ENCODE measurements at regions not wholly inside any gene's neighbourhood (a gene's known extent, or its start where the extent isn't known, plus 50 kb on each side); places are given as distances from the start of the nearest gene placed in this dataset.

GRCh38 chr5:174189654-174190541 is 144.4 kb downstream of the NSG2 start:
- Histone ChIP-seq H3K9me3 (ENCODE audit: control insufficient read depth in 3 of 3, low read length in 3 of 3) (no peaks in the 10 kb centered on the region), H3K4me3 (ENCODE audit: low read length in 3 of 3) (no peak overlapping the region), H3K27me3 (ENCODE audit: control insufficient read depth in 3 of 3, insufficient read depth in 3 of 3, low read length in 3 of 3) (peaks cover 6 to 21% (median 17%) of the 10 kb centered on the region in 3 donors), H3K9ac (ENCODE audit: low read depth in 1 of 3, low read length in 3 of 3) (no peak overlapping the region), H3K36me3 (ENCODE audit: control insufficient read depth in 3 of 3, insufficient read depth in 3 of 3, low read length in 3 of 3) (no peaks in the 10 kb centered on the region), H3K27ac (ENCODE audit: low read depth, low read length) (no peak overlapping the region), H3K4me1 (ENCODE audit: control insufficient read depth in 3 of 3, insufficient read depth in 3 of 3, low read length in 3 of 3) (peaks cover 0 to 2% (median 0%) of the 10 kb centered on the region in 3 donors)

- Histone ChIP-seq H3K4me1 (ENCODE audit: control insufficient read depth in 3 of 3, insufficient read depth in 3 of 3, low read length in 3 of 3) (peaks cover 0 to 2% (median 0%) of the 10 kb centered on the region in 3 donors), H3K9me3 (ENCODE audit: control insufficient read depth in 3 of 3, low read length in 3 of 3) (no peaks in the 10 kb centered on the region), H3K9ac (ENCODE audit: low read depth in 1 of 3, low read length in 3 of 3) (no peak overlapping the region), H3K36me3 (ENCODE audit: control insufficient read depth in 3 of 3, insufficient read depth in 3 of 3, low read length in 3 of 3) (no peaks in the 10 kb centered on the region), H3K4me3 (ENCODE audit: low read length in 3 of 3) (no peak overlapping the region), H3K27me3 (ENCODE audit: control insufficient read depth in 3 of 3, insufficient read depth in 3 of 3, low read length in 3 of 3) (peaks cover 6 to 22% (median 17%) of the 10 kb centered on the region in 3 donors), H3K27ac (ENCODE audit: low read depth, low read length) (no peak overlapping the region)
Measured at GRCh38 chr5:174191076-174191475, 145.6 kb downstream of the NSG2 start.

- Histone ChIP-seq H3K4me1 (ENCODE audit: control insufficient read depth in 3 of 3, insufficient read depth in 3 of 3, low read length in 3 of 3) (peaks cover 0 to 2% (median 0%) of the 10 kb centered on the region in 3 donors), H3K4me3 (ENCODE audit: low read length in 3 of 3) (no peak overlapping the region), H3K36me3 (ENCODE audit: control insufficient read depth in 3 of 3, insufficient read depth in 3 of 3, low read length in 3 of 3) (no peaks in the 10 kb centered on the region), H3K27me3 (ENCODE audit: control insufficient read depth in 3 of 3, insufficient read depth in 3 of 3, low read length in 3 of 3) (peaks cover 6 to 20% (median 17%) of the 10 kb centered on the region in 3 donors), H3K9me3 (ENCODE audit: control insufficient read depth in 3 of 3, low read length in 3 of 3) (no peaks in the 10 kb centered on the region), H3K9ac (ENCODE audit: low read depth in 1 of 3, low read length in 3 of 3) (no peak overlapping the region), H3K27ac (ENCODE audit: low read depth, low read length) (no peak overlapping the region)
Measured at GRCh38 chr5:174191850-174192655, 146.5 kb downstream of the NSG2 start.

GRCh38 chr5:174192901-174193300 is 147.4 kb downstream of the NSG2 start:
- H3K27ac ChIP-seq (ENCODE audit: low read depth, low read length): no peak overlapping the region
- H3K4me3 ChIP-seq (ENCODE audit: low read length in 3 of 3): no peak overlapping the region
- no peaks in the 10 kb centered on the region for H3K9me3 ChIP-seq (ENCODE audit: control insufficient read depth in 3 of 3, low read length in 3 of 3)
- H3K27me3 ChIP-seq (ENCODE audit: control insufficient read depth in 3 of 3, insufficient read depth in 3 of 3, low read length in 3 of 3): peaks cover 6 to 20% (median 17%) of the 10 kb centered on the region in 3 donors
- peaks cover 0 to 2% (median 0%) of the 10 kb centered on the region in 3 donors for H3K4me1 ChIP-seq (ENCODE audit: control insufficient read depth in 3 of 3, insufficient read depth in 3 of 3, low read length in 3 of 3)
- H3K36me3 ChIP-seq (ENCODE audit: control insufficient read depth in 3 of 3, insufficient read depth in 3 of 3, low read length in 3 of 3): no peaks in the 10 kb centered on the region
- no peak overlapping the region for H3K9ac ChIP-seq (ENCODE audit: low read depth in 1 of 3, low read length in 3 of 3)

- no peaks in the 10 kb centered on the region for H3K4me1 ChIP-seq (ENCODE audit: control insufficient read depth in 3 of 3, insufficient read depth in 3 of 3, low read length in 3 of 3)
- no peaks in the 10 kb centered on the region for H3K36me3 ChIP-seq (ENCODE audit: control insufficient read depth in 3 of 3, insufficient read depth in 3 of 3, low read length in 3 of 3)
- H3K9ac ChIP-seq (ENCODE audit: low read depth in 1 of 3, low read length in 3 of 3): no peak overlapping the region
- H3K27me3 ChIP-seq (ENCODE audit: control insufficient read depth in 3 of 3, insufficient read depth in 3 of 3, low read length in 3 of 3): peaks cover 6 to 13% (median 10%) of the 10 kb centered on the region in 3 donors
- H3K27ac ChIP-seq (ENCODE audit: low read depth, low read length): no peak overlapping the region
- no peaks in the 10 kb centered on the region for H3K9me3 ChIP-seq (ENCODE audit: control insufficient read depth in 3 of 3, low read length in 3 of 3)
- no peak overlapping the region for H3K4me3 ChIP-seq (ENCODE audit: low read length in 3 of 3)
Measured at GRCh38 chr5:174195517-174195916, 150.0 kb downstream of the NSG2 start.

GRCh38 chr5:174197929-174198328 is 152.4 kb downstream of the NSG2 start:
- no peaks in the 10 kb centered on the region for H3K4me1 ChIP-seq (ENCODE audit: control insufficient read depth in 3 of 3, insufficient read depth in 3 of 3, low read length in 3 of 3)
- no peaks in the 10 kb centered on the region for H3K36me3 ChIP-seq (ENCODE audit: control insufficient read depth in 3 of 3, insufficient read depth in 3 of 3, low read length in 3 of 3)
- H3K4me3 ChIP-seq (ENCODE audit: low read length in 3 of 3): no peak overlapping the region
- H3K27ac ChIP-seq (ENCODE audit: low read depth, low read length): no peak overlapping the region
- H3K27me3 ChIP-seq (ENCODE audit: control insufficient read depth in 3 of 3, insufficient read depth in 3 of 3, low read length in 3 of 3): peaks cover under 1 to 3% (median 3%) of the 10 kb centered on the region in 3 donors
- no peak overlapping the region for H3K9ac ChIP-seq (ENCODE audit: low read depth in 1 of 3, low read length in 3 of 3)
- peaks cover 0 to 2% (median 0%) of the 10 kb centered on the region in 3 donors for H3K9me3 ChIP-seq (ENCODE audit: control insufficient read depth in 3 of 3, low read length in 3 of 3)

GRCh38 chr5:174198541-174198940 is 153.0 kb downstream of the NSG2 start:
- H3K36me3 ChIP-seq (ENCODE audit: control insufficient read depth in 3 of 3, insufficient read depth in 3 of 3, low read length in 3 of 3): no peaks in the 10 kb centered on the region
- peaks cover 0 to 2% (median 0%) of the 10 kb centered on the region in 3 donors for H3K9me3 ChIP-seq (ENCODE audit: control insufficient read depth in 3 of 3, low read length in 3 of 3)
- peaks cover 0 to 4% (median 3%) of the 10 kb centered on the region in 3 donors for H3K27me3 ChIP-seq (ENCODE audit: control insufficient read depth in 3 of 3, insufficient read depth in 3 of 3, low read length in 3 of 3)
- H3K9ac ChIP-seq (ENCODE audit: low read depth in 1 of 3, low read length in 3 of 3): no peak overlapping the region
- no peaks in the 10 kb centered on the region for H3K4me1 ChIP-seq (ENCODE audit: control insufficient read depth in 3 of 3, insufficient read depth in 3 of 3, low read length in 3 of 3)
- no peak overlapping the region for H3K4me3 ChIP-seq (ENCODE audit: low read length in 3 of 3)
- H3K27ac ChIP-seq (ENCODE audit: low read depth, low read length): no peak overlapping the region

GRCh38 chr5:174202996-174203395 is 157.5 kb downstream of the NSG2 start:
- Histone ChIP-seq H3K27me3 (ENCODE audit: control insufficient read depth in 3 of 3, insufficient read depth in 3 of 3, low read length in 3 of 3) (peaks cover 3 to 9% (median 4%) of the 10 kb centered on the region in 3 donors), H3K9me3 (ENCODE audit: control insufficient read depth in 3 of 3, low read length in 3 of 3) (peaks cover 0 to 2% (median 0%) of the 10 kb centered on the region in 3 donors), H3K27ac (ENCODE audit: low read depth, low read length) (no peak overlapping the region), H3K36me3 (ENCODE audit: control insufficient read depth in 3 of 3, insufficient read depth in 3 of 3, low read length in 3 of 3) (no peaks in the 10 kb centered on the region), H3K9ac (ENCODE audit: low read depth in 1 of 3, low read length in 3 of 3) (no peak overlapping the region), H3K4me3 (ENCODE audit: low read length in 3 of 3) (no peak overlapping the region), H3K4me1 (ENCODE audit: control insufficient read depth in 3 of 3, insufficient read depth in 3 of 3, low read length in 3 of 3) (no peaks in the 10 kb centered on the region)

- Histone ChIP-seq H3K27ac (ENCODE audit: low read depth, low read length) (no peak overlapping the region), H3K4me3 (ENCODE audit: low read length in 3 of 3) (no peak overlapping the region), H3K27me3 (ENCODE audit: control insufficient read depth in 3 of 3, insufficient read depth in 3 of 3, low read length in 3 of 3) (peaks cover 3 to 9% (median 4%) of the 10 kb centered on the region in 3 donors), H3K9ac (ENCODE audit: low read depth in 1 of 3, low read length in 3 of 3) (no peak overlapping the region), H3K4me1 (ENCODE audit: control insufficient read depth in 3 of 3, insufficient read depth in 3 of 3, low read length in 3 of 3) (no peaks in the 10 kb centered on the region), H3K36me3 (ENCODE audit: control insufficient read depth in 3 of 3, insufficient read depth in 3 of 3, low read length in 3 of 3) (no peaks in the 10 kb centered on the region), H3K9me3 (ENCODE audit: control insufficient read depth in 3 of 3, low read length in 3 of 3) (peaks cover 0 to 2% (median 0%) of the 10 kb centered on the region in 3 donors)
Measured at GRCh38 chr5:174204535-174205313, 159.2 kb downstream of the NSG2 start.
